GM23248 (cell line): ENCODE measurements at regions not wholly inside any gene's neighbourhood (a gene's known extent, or its start where the extent isn't known, plus 50 kb on each side); places are given as distances from the start of the nearest gene placed in this dataset.
A peak's percentile ranks its signal among the peaks of the same experiment; 100 is the strongest.

Experiments
- DNase-seq: peaks from one replicate; pipeline ENCODE4 v3.0.0-alpha.2; 2015
- H2AFZ ChIP-seq: fragments of 200-600 bp; sonication (generic); 2 replicates; pipeline ENCODE4 v1.6.1; 2016; ENCODE audit warnings: antibody characterized with exemption
- H3F3A ChIP-seq: fragments of 200-600 bp; sonication (generic); 2 replicates; pipeline ENCODE4 v1.6.1; 2016; ENCODE audit warnings: mild to moderate bottlenecking, antibody characterized with exemption, mixed run types; ENCODE audit not compliant: insufficient read depth
- H3K27ac ChIP-seq: fragments of 200-600 bp; sonication (generic); 2 replicates; pipeline ENCODE4 v1.5.1; 2016; ENCODE audit warnings: mild to moderate bottlenecking
- H3K27me3 ChIP-seq: fragments of 200-600 bp; sonication (generic); replicated peaks from 2 replicates; pipeline ENCODE4 v1.6.1; 2016; ENCODE audit warnings: mild to moderate bottlenecking; ENCODE audit not compliant: insufficient read depth
- H3K36me3 ChIP-seq: fragments of 200-600 bp; sonication (generic); 2 replicates; pipeline ENCODE4 v1.6.1; 2016; ENCODE audit warnings: low read depth, mild to moderate bottlenecking
- H3K4me1 ChIP-seq: fragments of 200-600 bp; sonication (generic); 2 replicates; pipeline ENCODE4 v1.6.1; 2016; ENCODE audit warnings: mild to moderate bottlenecking; ENCODE audit not compliant: insufficient read depth
- H3K4me2 ChIP-seq: fragments of 200-600 bp; sonication (generic); one replicate; pipeline ENCODE4 v1.6.1; 2016; ENCODE audit warnings: mild to moderate bottlenecking; ENCODE audit not compliant: unreplicated experiment
- H3K4me3 ChIP-seq: fragments of 200-600 bp; sonication (generic); 2 replicates; pipeline ENCODE4 v1.5.1; 2016; ENCODE audit warnings: mild to moderate bottlenecking
- H3K79me2 ChIP-seq: fragments of 200-600 bp; sonication (generic); 2 replicates; pipeline ENCODE4 v1.6.1; 2016; ENCODE audit warnings: mild to moderate bottlenecking; ENCODE audit not compliant: insufficient read depth
- H3K9ac ChIP-seq: fragments of 200-600 bp; sonication (generic); 2 replicates; pipeline ENCODE4 v1.6.1; 2016; ENCODE audit warnings: mild to moderate bottlenecking
- H3K9me2 ChIP-seq: fragments of 200-600 bp; sonication (generic); 2 replicates; pipeline ENCODE4 v1.6.1; 2016; ENCODE audit warnings: mixed run types, mild to moderate bottlenecking, moderate library complexity; ENCODE audit not compliant: insufficient read depth
- H3K9me3 ChIP-seq: fragments of 200-600 bp; sonication (generic); one replicate; pipeline ENCODE4 v1.6.1; 2017; ENCODE audit warnings: low read depth
- H4K20me1 ChIP-seq: fragments of 200-600 bp; sonication (generic); 2 replicates; pipeline ENCODE4 v1.6.0; 2016; ENCODE audit not compliant: insufficient read depth
- EZH2 ChIP-seq: fragments of 200-600 bp; sonication (generic); IDR thresholded peaks from 2 replicates; pipeline ENCODE4 v1.6.1; 2018; ENCODE audit warnings: antibody characterized with exemption, mild to moderate bottlenecking; ENCODE audit not compliant: insufficient read depth, poor library complexity, severe bottlenecking
- EZH2phosphoT487 ChIP-seq: fragments of 200-600 bp; sonication (generic); IDR thresholded peaks from 2 replicates; pipeline ENCODE4 v1.6.1; 2018; ENCODE audit warnings: antibody characterized with exemption, moderate library complexity, mild to moderate bottlenecking, low read depth; ENCODE audit not compliant: insufficient read depth
- WGBS, 2 experiments: methylation state at CpG; one replicate each; pipeline ENCODE4 v1.1.6; 2015 to 2017; ENCODE audit warnings: low lambda C conversion rate in 2 of 2, low coverage in 1 of 2; ENCODE audit errors: missing lambda C conversion rate in 2 of 2; 5-methylcytosine and 5-hydroxymethylcytosine counted together
- in situ Hi-C: fragments of 300-500 bp; cut with MboI; formaldehyde crosslinking; loops from 2 replicates; pipeline ENCODE4 v1.15.0; 2020

- WGBS, 2 experiments = 91 to 95% methylated on average over 3 of the region's 3 CpGs
Observed at GRCh38 chr2:234147335-234147861, 96.9 kb downstream of the SPP2 start.

GRCh38 chr2:234146087-234146826, 95.8 kb downstream of the SPP2 start:
- H3K27me3 ChIP-seq = no peaks in the 10 kb centered on the region
- 40 to 45% methylated on average over 8 of the region's 8 CpGs for WGBS, 2 experiments
- H3K9me2 ChIP-seq = no peaks in the 10 kb centered on the region
- H3K4me1 ChIP-seq = peaks cover 6% of the 10 kb centered on the region
- no peak for TF ChIP-seq EZH2phosphoT487
- no peak for TF ChIP-seq EZH2
- no peaks in the 10 kb centered on the region for H3K36me3 ChIP-seq
- peak overlapping the region; percentile 24; the same call in 1 of the 2 replicates for H3K9ac ChIP-seq
- peak; percentile 85 for DNase-seq
- H3K79me2 ChIP-seq = no peaks in the 10 kb centered on the region
- no peak overlapping the region for H2AFZ ChIP-seq
- in situ Hi-C loops = loop anchor here (10.0 to 25.0 kb wide), 2 partner anchors 109 to 966 kb away; no protein-coding TSS in a partner anchor
- peak overlapping the region; percentile 38 for H3K4me2 ChIP-seq
- H3F3A ChIP-seq = no peaks in the 10 kb centered on the region; the same call in 1 of the 2 replicates
- no peak overlapping the region for H3K4me3 ChIP-seq
- H3K27ac ChIP-seq = peak overlapping the region; percentile 28
- no peaks in the 10 kb centered on the region for H3K9me3 ChIP-seq
- no peaks in the 10 kb centered on the region for H4K20me1 ChIP-seq

More at GRCh38 chr2:234147335-234147861, 96.9 kb downstream of the SPP2 start:
- Histone ChIP-seq H3K79me2 (no peaks in the 10 kb centered on the region), H3K27me3 (no peaks in the 10 kb centered on the region), H3K4me1 (peaks cover 6% of the 10 kb centered on the region), H3K9me3 (no peaks in the 10 kb centered on the region), H3K4me2 (no peak overlapping the region), H3K27ac (no peak overlapping the region), H3F3A (no peaks in the 10 kb centered on the region; the same call in 1 of the 2 replicates), H2AFZ (no peak overlapping the region), H3K36me3 (no peaks in the 10 kb centered on the region), H3K4me3 (no peak overlapping the region), H3K9me2 (no peaks in the 10 kb centered on the region), H4K20me1 (no peaks in the 10 kb centered on the region), H3K9ac (no peak overlapping the region)
- in situ Hi-C loops = loop anchor here (10.0 to 25.0 kb wide), 2 partner anchors 107 to 965 kb away; no protein-coding TSS in a partner anchor
- TF ChIP-seq EZH2 = no peak
- no peak for TF ChIP-seq EZH2phosphoT487
- no peak for DNase-seq

- Histone ChIP-seq H3K4me2 (no peak overlapping the region), H4K20me1 (no peaks in the 10 kb centered on the region), H3K27me3 (no peaks in the 10 kb centered on the region), H3K9ac (no peak overlapping the region), H3K36me3 (no peaks in the 10 kb centered on the region), H3K79me2 (no peaks in the 10 kb centered on the region), H3K27ac (no peak overlapping the region), H2AFZ (no peak overlapping the region), H3K4me1 (peaks cover 6% of the 10 kb centered on the region), H3K9me2 (no peaks in the 10 kb centered on the region), H3K9me3 (no peaks in the 10 kb centered on the region), H3K4me3 (no peak overlapping the region), H3F3A (no peaks in the 10 kb centered on the region; the same call in 1 of the 2 replicates)
- in situ Hi-C loops = loop anchor here (10.0 to 25.0 kb wide), 2 partner anchors 109 to 967 kb away; no protein-coding TSS in a partner anchor
- no peak for DNase-seq
- 59 to 65% methylated on average over 2 of the region's 2 CpGs for WGBS, 2 experiments
- no peak for TF ChIP-seq EZH2
- no peak for TF ChIP-seq EZH2phosphoT487
Observed at GRCh38 chr2:234145511-234145910, 95.0 kb downstream of the SPP2 start.

- Histone ChIP-seq H3K27me3 (no peaks in the 10 kb centered on the region), H3K4me3 (no peak overlapping the region), H4K20me1 (no peaks in the 10 kb centered on the region), H2AFZ (no peak overlapping the region), H3F3A (no peaks in the 10 kb centered on the region; the same call in 1 of the 2 replicates), H3K4me1 (peaks cover 6% of the 10 kb centered on the region), H3K4me2 (no peak overlapping the region), H3K9me3 (no peaks in the 10 kb centered on the region), H3K9me2 (no peaks in the 10 kb centered on the region), H3K36me3 (no peaks in the 10 kb centered on the region), H3K27ac (no peak overlapping the region), H3K79me2 (no peaks in the 10 kb centered on the region), H3K9ac (no peak overlapping the region)
- DNase-seq = no peak
- TF ChIP-seq EZH2 = no peak
- TF ChIP-seq EZH2phosphoT487 = no peak
- in situ Hi-C loops = loop anchor here (10.0 to 25.0 kb wide), 2 partner anchors 110 to 967 kb away; no protein-coding TSS in a partner anchor
Observed at GRCh38 chr2:234145057-234145456, 94.6 kb downstream of the SPP2 start.
